ENCODE measurements at regions not wholly inside any gene's neighbourhood (a gene's known extent, or its start where the extent isn't known, plus 50 kb on each side); places are given as distances from the start of the nearest gene placed in this dataset.

DNA sequence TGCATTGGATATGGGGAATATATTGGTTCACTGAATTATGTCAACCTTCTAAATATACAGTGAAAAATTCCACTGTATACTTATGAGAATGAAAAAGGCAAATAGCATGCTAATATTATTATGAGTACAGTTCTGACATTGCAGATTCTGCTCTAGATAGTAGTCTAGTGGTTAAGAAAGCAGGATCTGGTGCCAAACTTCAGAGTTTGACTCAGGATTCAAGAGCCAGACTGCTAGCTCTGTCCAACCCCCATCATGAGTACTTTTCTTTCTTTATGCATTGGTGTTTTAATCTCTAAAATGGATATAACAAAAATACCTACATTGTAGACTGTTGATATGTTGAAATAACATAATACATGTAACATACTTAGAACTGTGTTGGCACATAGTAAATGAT is 57.3 kb upstream of the PLSCR4 start:
- no peak for DNase-seq

- no peak for DNase-seq
Observed at GRCh38 chr3:146307456-146307725, 56.5 kb upstream of the PLSCR4 start.

- DNase-seq = no peak
Observed at GRCh38 chr3:146306656-146307455, 56.0 kb upstream of the PLSCR4 start.

DNA sequence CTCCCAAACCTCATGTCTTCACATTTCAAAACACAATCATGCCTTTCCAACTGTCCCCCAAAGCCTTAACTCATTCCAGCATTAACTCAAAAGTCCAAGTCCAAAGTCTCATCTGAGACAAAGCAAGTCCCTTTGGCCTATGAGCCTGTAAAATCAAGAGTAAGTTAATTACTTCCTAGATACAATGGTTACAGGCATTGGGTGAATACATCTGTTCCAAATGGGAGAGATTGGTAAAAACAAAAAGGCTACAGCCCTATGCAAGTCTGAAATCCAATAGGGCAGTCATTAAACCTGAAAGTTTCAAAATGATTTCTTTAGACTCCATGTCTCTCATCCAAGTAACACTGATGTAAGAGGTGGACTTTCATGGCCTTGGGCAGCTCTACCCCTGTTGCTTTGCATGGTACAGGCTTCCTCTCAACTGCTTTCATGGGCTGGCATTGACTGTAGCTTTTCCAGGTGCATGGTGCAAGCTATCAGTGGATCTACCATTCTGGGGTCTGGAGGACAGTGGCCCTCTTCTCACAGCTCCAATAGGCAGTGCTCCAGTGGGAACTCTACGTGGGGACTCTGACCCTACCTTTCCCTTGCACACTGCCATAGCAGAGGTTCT is 55.0 kb upstream of the PLSCR4 start:
- DNase-seq = no peak

GRCh38 chr3:146300768-146301167 is 49.9 kb upstream of the PLSCR4 start:
- no peak for DNase-seq

Measured in hindlimb muscle (tissue), 1 donor.